ENCODE measurements at regions not wholly inside any gene's neighbourhood (a gene's known extent, or its start where the extent isn't known, plus 50 kb on each side); places are given as distances from the start of the nearest gene placed in this dataset.
"Not testable (repeated sequence)": the region's sequence is repeated elsewhere in the genome, so short reads cannot be mapped to it uniquely, and the experiment has no call there.

- no peak overlapping the region for H3K4me3 Mint-ChIP-seq
- H3K36me3 Mint-ChIP-seq, result no peaks in the 10 kb centered on the region
- no peaks in the 10 kb centered on the region for H3K4me1 Mint-ChIP-seq
- no peaks in the 10 kb centered on the region for H3K9me3 Mint-ChIP-seq
- H3K27me3 Mint-ChIP-seq, result peaks cover 7% of the 10 kb centered on the region
- H3K27ac Mint-ChIP-seq, result no peak overlapping the region
Observed at GRCh38 chr14:105888151-105888550, 361.8 kb downstream of the TMEM121 start.

GRCh38 chr14:105888784-105889665 is 362.6 kb downstream of the TMEM121 start:
- Mint-ChIP-seq H3K4me3 (no peak overlapping the region), H3K27ac (peak overlapping the region; percentile 8), H3K36me3 (no peaks in the 10 kb centered on the region), H3K9me3 (no peaks in the 10 kb centered on the region), H3K4me1 (no peaks in the 10 kb centered on the region), H3K27me3 (peaks cover 8% of the 10 kb centered on the region)

DNA sequence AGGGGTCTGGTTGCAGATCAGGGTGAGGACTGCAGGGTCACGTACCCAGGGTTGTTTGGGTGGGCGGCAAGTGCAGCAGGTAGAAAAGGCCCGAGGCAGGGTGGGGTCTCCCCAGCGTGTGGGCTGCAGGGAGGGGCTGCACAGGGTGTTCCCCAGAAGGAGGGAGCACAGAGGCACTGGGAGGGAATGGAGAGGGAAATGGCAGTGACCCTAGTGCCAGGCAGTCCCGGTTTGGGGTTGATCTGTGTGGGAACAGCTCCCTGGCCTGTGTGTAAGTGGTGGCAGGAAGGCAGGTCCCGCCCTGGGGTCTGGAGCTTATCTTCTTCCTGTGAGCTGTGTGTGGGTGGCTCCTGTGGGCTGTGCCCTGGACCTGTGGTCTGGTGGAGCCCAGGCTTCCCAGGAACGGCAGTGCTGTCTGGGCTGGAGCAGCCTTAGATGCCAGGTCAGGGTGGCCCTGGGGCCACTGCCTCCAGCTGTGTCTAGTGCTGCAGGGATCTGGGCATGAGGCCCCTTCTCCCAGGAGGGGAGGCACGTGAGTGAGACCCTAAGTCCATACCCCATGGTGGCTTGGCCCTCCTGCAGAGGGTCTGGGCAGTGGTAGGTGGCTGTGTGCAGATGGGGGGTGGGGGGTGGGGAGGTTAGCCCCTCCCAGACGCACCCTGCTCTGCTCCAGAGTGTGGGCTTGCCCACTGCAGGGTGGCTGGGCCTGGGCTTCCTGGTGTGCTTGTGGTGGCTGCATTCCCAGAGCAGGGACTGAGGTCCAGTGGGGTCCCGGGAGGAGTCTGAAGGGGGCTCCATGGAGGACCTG is 363.5 kb downstream of the TMEM121 start:
- peaks cover 8% of the 10 kb centered on the region for H3K27me3 Mint-ChIP-seq
- H3K4me3 Mint-ChIP-seq, result no peak overlapping the region
- H3K4me1 Mint-ChIP-seq, result no peaks in the 10 kb centered on the region
- H3K9me3 Mint-ChIP-seq, result no peaks in the 10 kb centered on the region
- H3K36me3 Mint-ChIP-seq, result no peaks in the 10 kb centered on the region
- H3K27ac Mint-ChIP-seq, result no peak overlapping the region

GRCh38 chr14:105890474-105891220 is 364.3 kb downstream of the TMEM121 start:
- Mint-ChIP-seq H3K36me3 (no peaks in the 10 kb centered on the region), H3K9me3 (no peaks in the 10 kb centered on the region), H3K27me3 (peaks cover 10% of the 10 kb centered on the region), H3K4me3 (no peak overlapping the region), H3K4me1 (no peaks in the 10 kb centered on the region), H3K27ac (no peak overlapping the region)

DNA sequence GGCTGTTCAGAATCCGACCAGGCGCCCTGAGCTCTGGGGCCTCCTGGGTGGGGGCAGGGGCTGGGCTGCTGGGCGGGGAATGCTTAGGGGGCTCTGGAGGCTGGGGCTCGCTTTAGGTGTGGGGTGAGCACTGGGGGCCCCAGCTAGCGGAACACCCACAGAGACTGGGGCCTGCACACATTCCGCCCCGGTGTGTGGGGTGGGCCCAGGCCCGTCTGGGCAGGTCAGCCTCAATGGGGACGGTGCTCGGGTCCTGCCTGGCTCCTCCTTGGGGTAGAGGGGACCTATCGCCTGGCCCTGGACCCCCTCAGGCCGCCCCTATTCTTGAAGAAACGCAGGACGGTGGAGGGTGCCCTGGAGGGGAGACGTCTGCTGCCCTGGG is 364.8 kb downstream of the TMEM121 start:
- Mint-ChIP-seq H3K9me3 (no peaks in the 10 kb centered on the region), H3K4me1 (no peaks in the 10 kb centered on the region), H3K27me3 (peaks cover 10% of the 10 kb centered on the region), H3K27ac (no peak overlapping the region), H3K36me3 (no peaks in the 10 kb centered on the region), H3K4me3 (no peak overlapping the region)

DNA sequence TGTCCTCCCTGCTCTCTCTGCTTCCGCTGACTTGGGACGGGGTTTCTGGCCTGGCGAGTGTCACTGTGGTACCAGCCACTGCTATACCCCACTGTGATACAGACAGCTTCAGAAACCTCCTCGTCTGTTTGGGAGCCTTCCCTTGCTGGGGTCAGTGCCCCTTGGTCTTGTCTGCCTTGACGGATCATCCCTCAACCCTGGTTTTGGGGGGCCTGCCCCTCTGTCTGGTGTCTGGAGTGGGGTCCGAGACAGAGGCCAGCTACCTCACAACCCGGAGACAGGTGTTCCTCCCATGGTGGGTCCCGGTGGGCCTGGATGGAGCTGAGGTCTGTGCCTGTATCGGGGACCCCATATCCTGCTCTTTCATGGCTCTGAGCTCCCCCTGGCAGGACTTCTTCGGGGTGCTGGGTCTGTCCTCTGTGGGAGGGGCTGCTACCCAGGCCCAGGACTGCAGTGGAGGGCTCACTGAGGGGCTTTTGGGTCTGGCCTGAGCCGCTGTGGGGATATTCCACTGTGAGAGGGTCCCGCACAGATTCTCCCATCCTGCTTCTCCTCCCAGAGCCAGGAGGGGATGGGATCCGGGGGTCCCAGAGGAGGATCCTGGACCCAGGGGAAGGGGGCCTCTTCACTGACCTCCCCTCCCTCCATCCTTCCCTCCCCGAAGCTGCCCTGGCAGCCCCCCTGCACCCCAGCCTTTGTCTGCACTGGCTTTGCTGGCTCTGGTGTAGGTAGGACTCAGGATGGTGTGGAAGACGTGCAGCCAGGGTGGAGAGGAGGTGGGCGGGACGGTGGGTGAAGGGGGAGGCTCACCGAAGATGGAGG is 365.5 kb downstream of the TMEM121 start:
- no peaks in the 10 kb centered on the region for H3K36me3 Mint-ChIP-seq
- H3K27ac Mint-ChIP-seq, result no peak overlapping the region
- no peaks in the 10 kb centered on the region for H3K9me3 Mint-ChIP-seq
- H3K27me3 Mint-ChIP-seq, result peaks cover 10% of the 10 kb centered on the region
- no peaks in the 10 kb centered on the region for H3K4me1 Mint-ChIP-seq
- no peak overlapping the region for H3K4me3 Mint-ChIP-seq

- H3K36me3 Mint-ChIP-seq, H3K4me3 Mint-ChIP-seq, H3K27ac Mint-ChIP-seq, H3K9me3 Mint-ChIP-seq, H3K27me3 Mint-ChIP-seq, H3K4me1 Mint-ChIP-seq: not testable (repeated sequence)
Observed at GRCh38 chr14:105892453-105893441, 366.4 kb downstream of the TMEM121 start.

GRCh38 chr14:105893686-105894085 is 367.3 kb downstream of the TMEM121 start:
- H3K27ac Mint-ChIP-seq, H3K4me1 Mint-ChIP-seq, H3K9me3 Mint-ChIP-seq, H3K27me3 Mint-ChIP-seq, H3K36me3 Mint-ChIP-seq, H3K4me3 Mint-ChIP-seq: not testable (repeated sequence)

DNA sequence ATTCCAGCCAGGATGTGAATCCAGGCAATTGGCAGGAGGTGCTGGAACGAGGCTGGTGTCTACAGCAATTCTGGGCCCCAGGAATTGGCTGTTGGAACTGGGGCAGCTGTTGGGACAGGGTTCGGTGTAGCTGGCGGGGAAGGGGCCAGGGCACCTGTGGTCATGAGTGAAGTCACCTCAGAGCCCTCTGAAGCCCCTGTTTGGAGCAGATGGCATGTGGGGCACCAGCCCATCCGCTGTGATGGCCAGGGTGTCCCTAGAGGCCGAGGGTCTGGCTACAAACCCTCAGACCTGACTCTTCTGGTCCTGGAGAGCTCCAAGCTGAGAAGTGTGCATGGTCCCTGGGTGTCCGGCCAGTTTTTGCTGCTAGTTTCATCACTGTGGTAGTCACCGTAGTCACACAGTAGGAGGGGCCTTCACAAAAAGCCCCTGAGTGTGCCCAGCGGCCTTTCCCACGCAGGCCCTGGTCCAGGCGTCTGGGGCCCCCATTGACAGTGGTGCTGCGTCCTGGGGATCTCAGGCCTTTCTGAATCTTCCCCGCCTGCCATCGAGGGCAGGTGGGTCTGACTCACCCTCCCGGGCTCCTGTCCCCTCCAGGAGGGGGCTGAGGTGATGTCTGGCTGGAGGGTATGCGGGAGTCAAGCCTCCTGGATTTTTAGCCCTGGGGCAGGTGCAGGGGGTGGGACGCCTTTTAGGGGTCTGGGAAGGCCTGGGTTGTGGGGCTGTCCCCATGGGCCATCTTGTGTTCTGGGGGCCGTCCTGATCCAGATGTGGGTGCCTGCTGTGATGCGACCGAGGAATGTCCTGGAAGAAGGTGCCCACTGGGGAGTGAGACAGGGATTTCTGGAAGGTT is 368.0 kb downstream of the TMEM121 start:
- H3K4me1 Mint-ChIP-seq, result no peaks in the 10 kb centered on the region
- no peak overlapping the region for H3K27ac Mint-ChIP-seq
- H3K36me3 Mint-ChIP-seq, result no peaks in the 10 kb centered on the region
- no peak overlapping the region for H3K4me3 Mint-ChIP-seq
- peaks cover 13% of the 10 kb centered on the region for H3K27me3 Mint-ChIP-seq
- H3K9me3 Mint-ChIP-seq, result no peaks in the 10 kb centered on the region

GRCh38 chr14:105894978-105895881 is 368.8 kb downstream of the TMEM121 start:
- H3K9me3 Mint-ChIP-seq, result no peaks in the 10 kb centered on the region
- no peak overlapping the region for H3K27ac Mint-ChIP-seq
- no peaks in the 10 kb centered on the region for H3K4me1 Mint-ChIP-seq
- peaks cover 12% of the 10 kb centered on the region for H3K27me3 Mint-ChIP-seq
- H3K4me3 Mint-ChIP-seq, result no peak overlapping the region
- no peaks in the 10 kb centered on the region for H3K36me3 Mint-ChIP-seq

DNA sequence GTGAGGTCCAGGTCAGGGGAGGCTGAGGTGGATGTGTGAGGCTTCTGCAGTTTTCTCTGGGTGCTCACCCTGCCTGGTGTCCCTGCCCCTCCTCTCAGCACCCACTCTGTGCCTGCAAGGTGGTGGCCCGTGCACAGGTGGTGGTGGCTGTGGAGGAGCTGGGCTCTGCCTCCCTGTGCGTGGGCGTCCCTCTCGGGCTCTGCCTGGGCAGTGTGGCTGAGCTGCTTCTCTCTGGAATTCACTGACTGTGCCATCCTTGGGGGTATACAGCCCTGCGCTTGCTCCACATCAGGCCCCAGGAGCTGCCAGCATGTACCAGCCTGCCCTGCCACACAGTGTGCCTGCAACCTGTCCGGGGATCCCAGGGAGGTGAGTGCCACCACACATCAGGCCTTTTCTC is 369.8 kb downstream of the TMEM121 start:
- not testable (repeated sequence) for H3K4me3 Mint-ChIP-seq, H3K4me1 Mint-ChIP-seq, H3K36me3 Mint-ChIP-seq, H3K9me3 Mint-ChIP-seq, H3K27ac Mint-ChIP-seq
- peaks cover 14% of the 10 kb centered on the region for H3K27me3 Mint-ChIP-seq

DNA sequence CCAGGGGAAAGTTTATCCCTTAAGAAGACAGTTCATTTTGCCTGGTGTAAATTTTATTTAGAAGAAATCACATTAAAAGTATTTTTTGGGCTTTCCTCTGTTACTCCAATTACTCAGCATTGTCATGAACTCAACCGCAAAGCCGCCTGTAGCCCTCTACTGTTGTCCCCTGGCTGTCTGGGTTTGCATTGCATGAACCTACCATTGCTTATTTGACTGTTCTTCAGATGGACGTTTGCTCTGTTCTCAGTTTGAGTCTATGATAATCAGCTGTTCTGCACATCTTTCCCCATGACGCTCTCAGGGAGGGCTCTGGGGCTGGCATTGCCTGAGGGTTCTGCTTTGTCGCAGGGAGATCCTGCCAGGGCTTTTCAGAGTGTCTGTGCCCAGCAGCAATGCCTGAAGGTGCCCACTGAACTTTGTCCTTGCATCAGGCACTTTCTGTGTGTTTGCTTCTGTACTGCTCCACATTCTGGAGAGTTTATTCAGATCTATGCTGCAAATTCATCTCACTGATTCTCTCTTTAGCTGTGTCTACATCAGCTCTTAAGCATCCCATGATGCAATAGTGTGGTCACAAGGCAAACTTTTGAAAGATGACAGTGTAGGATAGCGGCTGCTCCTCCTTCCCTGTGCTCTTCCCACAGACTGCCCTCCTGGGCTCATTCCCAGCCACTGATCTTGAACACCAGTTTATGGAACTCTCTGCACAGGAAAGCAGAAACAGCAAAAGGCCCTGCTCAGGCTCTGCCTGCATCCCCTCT is 370.8 kb downstream of the TMEM121 start:
- peaks cover 16% of the 10 kb centered on the region for H3K27me3 Mint-ChIP-seq
- H3K4me1 Mint-ChIP-seq, H3K27ac Mint-ChIP-seq, H3K9me3 Mint-ChIP-seq, H3K4me3 Mint-ChIP-seq, H3K36me3 Mint-ChIP-seq: not testable (repeated sequence)

All from activated naive CD4-positive, alpha-beta T cell treated with anti-CD3 and anti-CD28 coated beads, Interleukin-2, amount 50 U/mL, for 24 hours (primary cell).